HG02678 (cell line): ENCODE measurements at regions not wholly inside any gene's neighbourhood (a gene's known extent, or its start where the extent isn't known, plus 50 kb on each side); places are given as distances from the start of the nearest gene placed in this dataset.

Experiments
- ATAC-seq: cut with Tn5 transposase; IDR thresholded peaks from one replicate; pipeline ENCODE4 v1.9.1; 2021; ENCODE audit warnings: mild to moderate bottlenecking, moderate library complexity; ENCODE audit not compliant: unreplicated experiment

- ATAC-seq, result no peak
These were observed 159.1 kb upstream of the ZBED5 start for GRCh38 chr11:11016943-11017342.

- ATAC-seq, result no peak
These were observed 158.2 kb upstream of the ZBED5 start for GRCh38 chr11:11016068-11016467.

GRCh38 chr11:11011617-11012016 is 153.8 kb upstream of the ZBED5 start:
- no peak for ATAC-seq

GRCh38 chr11:11010624-11011127 is 152.8 kb upstream of the ZBED5 start:
- no peak for ATAC-seq

GRCh38 chr11:11009179-11009578 is 151.3 kb upstream of the ZBED5 start:
- no peak for ATAC-seq

- no peak for ATAC-seq
These were observed 146.2 kb upstream of the ZBED5 start for GRCh38 chr11:11004069-11004468.

- no peak for ATAC-seq
These were observed 145.4 kb upstream of the ZBED5 start for GRCh38 chr11:11003226-11003625.

- ATAC-seq, result no peak
These were observed 142.9 kb upstream of the ZBED5 start for GRCh38 chr11:11000579-11001283.

GRCh38 chr11:10998674-10999073 is 140.8 kb upstream of the ZBED5 start:
- ATAC-seq, result no peak

GRCh38 chr11:10996678-10997077 is 138.8 kb upstream of the ZBED5 start:
- no peak for ATAC-seq

- ATAC-seq, result no peak
These were observed 135.8 kb upstream of the ZBED5 start for GRCh38 chr11:10993640-10994039.

GRCh38 chr11:10993186-10993585 is 135.3 kb upstream of the ZBED5 start:
- ATAC-seq, result no peak

GRCh38 chr11:10991393-10991792 is 133.5 kb upstream of the ZBED5 start:
- no peak for ATAC-seq

GRCh38 chr11:10990637-10991193 is 132.9 kb upstream of the ZBED5 start:
- no peak for ATAC-seq

GRCh38 chr11:10990160-10990559 is 132.3 kb upstream of the ZBED5 start:
- ATAC-seq, result no peak

- ATAC-seq, result no peak
These were observed 128.2 kb upstream of the ZBED5 start for GRCh38 chr11:10986006-10986405.

GRCh38 chr11:10984742-10985141 is 126.9 kb upstream of the ZBED5 start:
- ATAC-seq, result no peak

- no peak for ATAC-seq
These were observed 126.4 kb upstream of the ZBED5 start for GRCh38 chr11:10984250-10984649.

- no peak for ATAC-seq
These were observed 125.1 kb upstream of the ZBED5 start for GRCh38 chr11:10982704-10983510.

- no peak for ATAC-seq
These were observed 121.7 kb upstream of the ZBED5 start for GRCh38 chr11:10979529-10979928.

- no peak for ATAC-seq
These were observed 120.3 kb upstream of the ZBED5 start for GRCh38 chr11:10978198-10978597.

GRCh38 chr11:10975287-10975721 is 117.5 kb upstream of the ZBED5 start:
- no peak for ATAC-seq
